HCT116 (cell line): ENCODE measurements at regions not wholly inside any gene's neighbourhood (a gene's known extent, or its start where the extent isn't known, plus 50 kb on each side); places are given as distances from the start of the nearest gene placed in this dataset.

Source experiments
- ATAC-seq: fragments of 200-7000 bp; cut with Tn5 transposase; 2 replicates; pipeline ENCODE4 v1.9.1; 2020; ENCODE audit warnings: mild to moderate bottlenecking, moderate library complexity
- BruUV-seq: library from RNA; stranded (reverse); fragments of 400-500 nt; replicated peaks from 2 replicates; lab custom pipeline; 2021; lab: Mats Ljungman, UMichigan
- CTCF ChIA-PET: fragments of 300-600 bp; sonication (Branson Sonifier 250); formaldehyde crosslinking; loops from one replicate; lab custom pipeline; 2021; ENCODE audit warnings: antibody characterized with exemption; lab: Charles Lee
- POLR2A ChIA-PET: fragments of 300-600, 350-600 bp; sonication (Branson Sonifier 250); formaldehyde crosslinking; loops from one replicate; lab custom pipeline; 2021; ENCODE audit warnings: antibody characterized with exemption; lab: Charles Lee
- RAD21 ChIA-PET, 2 experiments: fragments of 300-600 bp; sonication (Branson Sonifier 250); formaldehyde crosslinking; loops; one replicate each; lab custom pipeline; 2023; ENCODE audit warnings: low total read pairs in 2 of 2; ENCODE audit not compliant: uncharacterized antibody in 2 of 2, unreplicated experiment in 2 of 2, low non-redundant PET in 1 of 2; lab: Charles Lee
- DNase-seq: peaks from one replicate; pipeline ENCODE4 v3.0.0-alpha.2; 2010; ENCODE audit warnings: low read depth, low spot score
- H2AFZ ChIP-seq: fragments of 200-600 bp; shearing (Covaris generic), sonication (generic); 2 replicates; pipeline ENCODE4 v1.6.1; 2017; ENCODE audit warnings: low read depth, mixed run types, mixed read lengths, antibody characterized with exemption, low read length; ENCODE audit not compliant: poor library complexity, severe bottlenecking
- H3K27ac ChIP-seq: 2 replicates; pipeline ENCODE4 v1.5.1; 2012; ENCODE audit warnings: low read depth, low read length
- H3K27me3 ChIP-seq: fragments of 200-600 bp; sonication (generic); 2 replicates; pipeline ENCODE4 v1.6.1; 2016; ENCODE audit warnings: mixed run types, low read length, mixed read lengths; ENCODE audit not compliant: insufficient read depth
- H3K36me3 ChIP-seq, 2 experiments: fragments of 200-500 bp in 1 of 2; fragments of 200-600 bp in 1 of 2; sonication (Bioruptor generic) in 1 of 2; sonication (generic) in 1 of 2; 2 replicates each; pipeline versions ENCODE4 v1.5.1 to v1.6.1; 2014 to 2016; ENCODE audit warnings: low read length in 2 of 2, inconsistent platforms in 1 of 2, mixed read lengths in 1 of 2, mixed run types in 1 of 2; ENCODE audit not compliant: insufficient read depth in 2 of 2, control insufficient read depth in 1 of 2
- H3K4me1 ChIP-seq, 2 experiments: fragments of 200-600 bp in 1 of 2; sonication (generic) in 1 of 2; 2 replicates each; pipeline versions ENCODE4 v1.5.1 to v1.6.1; 2012 to 2017; ENCODE audit warnings: low read length in 2 of 2, inconsistent platforms in 1 of 2, mild to moderate bottlenecking in 1 of 2, mixed read lengths in 1 of 2, mixed run types in 1 of 2, moderate library complexity in 1 of 2; ENCODE audit not compliant: insufficient read depth in 2 of 2, control insufficient read depth in 1 of 2
- H3K4me2 ChIP-seq: fragments of 200-600 bp; sonication (generic); 2 replicates; pipeline ENCODE4 v1.6.1; 2017; ENCODE audit warnings: mixed run types, low read length, mixed read lengths
- H3K4me3 ChIP-seq, 2 experiments: fragments of 200-600 bp in 1 of 2; sonication (generic) in 1 of 2; replicated peaks in 1 of 2; 2 replicates each; pipeline ENCODE4 v1.5.1; 2011 to 2016; ENCODE audit warnings: low read length in 2 of 2, control low read depth in 1 of 2, low read depth in 1 of 2, mild to moderate bottlenecking in 1 of 2, mixed read lengths in 1 of 2, mixed run types in 1 of 2
- H3K79me2 ChIP-seq: fragments of 200-600 bp; sonication (generic); 2 replicates; pipeline ENCODE4 v1.6.1; 2017; ENCODE audit warnings: mild to moderate bottlenecking, mixed run types, low read length, moderate library complexity, mixed read lengths; ENCODE audit not compliant: insufficient read depth
- H3K9ac ChIP-seq: fragments of 200-600 bp; sonication (generic); 2 replicates; pipeline ENCODE4 v1.6.1; 2016; ENCODE audit warnings: low read length, mixed read lengths
- H3K9me2 ChIP-seq: fragments of 200-600 bp; sonication (generic), shearing (Covaris generic); 2 replicates; pipeline ENCODE4 v1.6.1; 2017; ENCODE audit warnings: mixed run types, mild to moderate bottlenecking, moderate library complexity; ENCODE audit not compliant: insufficient read depth
- H3K9me3 ChIP-seq, 2 experiments: fragments of 200-500 bp in 1 of 2; fragments of 200-600 bp in 1 of 2; sonication (Bioruptor generic) in 1 of 2; sonication (generic) in 1 of 2; 2 replicates each; pipeline ENCODE4 v1.6.1; 2014 to 2017; ENCODE audit warnings: low read length in 2 of 2, mixed read lengths in 2 of 2, inconsistent platforms in 1 of 2, low read depth in 1 of 2, mild to moderate bottlenecking in 1 of 2, mixed run types in 1 of 2, moderate library complexity in 1 of 2; ENCODE audit not compliant: control insufficient read depth in 1 of 2, insufficient read depth in 1 of 2
- H4K20me1 ChIP-seq: fragments of 200-600 bp; sonication (generic), shearing (Covaris generic); 2 replicates; pipeline ENCODE4 v1.6.1; 2017; ENCODE audit warnings: mixed run types, mild to moderate bottlenecking, moderate library complexity; ENCODE audit not compliant: insufficient read depth
- CBX3 ChIP-seq: IDR thresholded peaks from 2 replicates; pipeline ENCODE4 v1.6.1; 2012; ENCODE audit warnings: low read depth
- CEBPB ChIP-seq: IDR thresholded peaks from 2 replicates; pipeline ENCODE4 v1.6.1; 2012; ENCODE audit warnings: low read depth
- CTCF ChIP-seq, 3 experiments: fragments of 200-600 bp in 1 of 3; sonication (generic) in 1 of 3; IDR thresholded peaks in 2 of 3; conservative IDR thresholded peaks in 1 of 3; 2 replicates each; pipeline ENCODE4 v1.5.1; 2012 to 2017; ENCODE audit warnings: low read depth in 2 of 3, low read length in 2 of 3, antibody characterized with exemption in 1 of 3, borderline replicate concordance in 1 of 3, control low read depth in 1 of 3, mild to moderate bottlenecking in 1 of 3, mixed read lengths in 1 of 3, mixed run types in 1 of 3, moderate library complexity in 1 of 3; ENCODE audit not compliant: insufficient read depth in 1 of 3
- JUND ChIP-seq: IDR thresholded peaks from 2 replicates; pipeline ENCODE4 v1.6.1; 2012
- POLR2A ChIP-seq: IDR thresholded peaks from 2 replicates; pipeline ENCODE4 v1.7.0; 2011; ENCODE audit warnings: borderline replicate concordance; ENCODE audit not compliant: insufficient read depth, insufficient read length; ENCODE audit errors: extremely low read depth
- POLR2AphosphoS5 ChIP-seq: IDR thresholded peaks from 2 replicates; pipeline ENCODE4 v1.6.1; 2011; ENCODE audit warnings: mild to moderate bottlenecking, low read depth, low read length, moderate library complexity
- SP1 ChIP-seq: IDR thresholded peaks from 2 replicates; pipeline ENCODE4 v1.6.1; 2012; ENCODE audit warnings: low read depth
- SRF ChIP-seq: IDR thresholded peaks from 2 replicates; pipeline ENCODE4 v1.6.1; 2012; ENCODE audit warnings: low read depth
- YY1 ChIP-seq: IDR thresholded peaks from 2 replicates; pipeline ENCODE4 v1.6.1; 2011; ENCODE audit warnings: low read length, low read depth, moderate library complexity, mild to moderate bottlenecking; ENCODE audit not compliant: insufficient replicate concordance; ENCODE audit errors: extremely low read depth
- intact Hi-C: fragments of 100-400 bp; cut with micrococcal nuclease; formaldehyde crosslinking; loops from 2 replicates; pipeline ENCODE4 v1.10.0; 2022
- TF ChIP-seq, protein P1 (sequence below): IDR thresholded peaks from 2 replicates; pipeline ENCODE4 v1.6.1; 2012

GRCh38 chr22:27621486-27622070, 180.0 kb downstream of the MN1 start:
- ChIA-PET POLR2A (no interaction called here), CTCF (no interaction called here), RAD21 (no interaction called here)
- ATAC-seq: no peak
- no peaks in the 10 kb centered on the region for H3K79me2 ChIP-seq
- BruUV-seq: no TSS peak
- H3K27ac ChIP-seq: no peak overlapping the region
- H3K9ac ChIP-seq: no peak overlapping the region
- no peaks in the 10 kb centered on the region for H3K9me3 ChIP-seq
- peaks cover 0 to 12% of the 10 kb centered on the region in 2 experiments; a peak in 2 of 4 replicates for H3K4me1 ChIP-seq
- no peaks in the 10 kb centered on the region for H3K36me3 ChIP-seq
- DNase-seq: no peak
- H2AFZ ChIP-seq: no peak overlapping the region
- H4K20me1 ChIP-seq: no peaks in the 10 kb centered on the region
- TF ChIP-seq YY1 (no peak), SP1 (no peak)
- no peak overlapping the region for H3K4me2 ChIP-seq
- H3K9me2 ChIP-seq: no peaks in the 10 kb centered on the region
- H3K27me3 ChIP-seq: 0 out of 2 replicates have a peak, but pooled peaks cover 6% of the 10 kb centered on the region
- intact Hi-C loops: no loop called here
- H3K4me3 ChIP-seq: no peak overlapping the region

GRCh38 chr22:27624042-27624441, 177.5 kb downstream of the MN1 start:
- intact Hi-C loops: no loop called here
- Histone ChIP-seq H3K9ac (no peak overlapping the region), H3K27me3 (0 out of 2 replicates have a peak, but pooled peaks cover 6% of the 10 kb centered on the region), H2AFZ (no peak overlapping the region), H3K4me1 (peaks cover 7 to 24% of the 10 kb centered on the region in 2 experiments), H3K4me2 (no peak overlapping the region), H3K9me3 (no peaks in the 10 kb centered on the region), H3K4me3 (no peak overlapping the region), H4K20me1 (no peaks in the 10 kb centered on the region), H3K9me2 (no peaks in the 10 kb centered on the region), H3K36me3 (no peaks in the 10 kb centered on the region), H3K79me2 (no peaks in the 10 kb centered on the region), H3K27ac (no peak overlapping the region)
- RAD21 ChIA-PET: no interaction called here
- ATAC-seq: no peak
- TF ChIP-seq SRF (no peak), POLR2AphosphoS5 (no peak), CEBPB (no peak), JUND (no peak), POLR2A (no peak), CBX3 (no peak), CTCF (IDR thresholded peaks at IDR 0.05 in 2 of 3, conservative IDR thresholded peaks at IDR 0.05 in 1 of 3; ENCODE audit: borderline replicate concordance in 1 of 3, insufficient read depth in 1 of 3, low read depth in 2 of 3, low read length in 2 of 3) (no peak)
- TF ChIP-seq, protein P1, sequence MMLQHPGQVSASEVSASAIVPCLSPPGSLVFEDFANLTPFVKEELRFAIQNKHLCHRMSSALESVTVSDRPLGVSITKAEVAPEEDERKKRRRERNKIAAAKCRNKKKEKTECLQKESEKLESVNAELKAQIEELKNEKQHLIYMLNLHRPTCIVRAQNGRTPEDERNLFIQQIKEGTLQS: no peak
- CTCF ChIA-PET: no interaction called here
- no peak for DNase-seq
- POLR2A ChIA-PET: no interaction called here
- no TSS peak for BruUV-seq
